ENCODE measurements at regions not wholly inside any gene's neighbourhood (a gene's known extent, or its start where the extent isn't known, plus 50 kb on each side); places are given as distances from the start of the nearest gene placed in this dataset.

DNA sequence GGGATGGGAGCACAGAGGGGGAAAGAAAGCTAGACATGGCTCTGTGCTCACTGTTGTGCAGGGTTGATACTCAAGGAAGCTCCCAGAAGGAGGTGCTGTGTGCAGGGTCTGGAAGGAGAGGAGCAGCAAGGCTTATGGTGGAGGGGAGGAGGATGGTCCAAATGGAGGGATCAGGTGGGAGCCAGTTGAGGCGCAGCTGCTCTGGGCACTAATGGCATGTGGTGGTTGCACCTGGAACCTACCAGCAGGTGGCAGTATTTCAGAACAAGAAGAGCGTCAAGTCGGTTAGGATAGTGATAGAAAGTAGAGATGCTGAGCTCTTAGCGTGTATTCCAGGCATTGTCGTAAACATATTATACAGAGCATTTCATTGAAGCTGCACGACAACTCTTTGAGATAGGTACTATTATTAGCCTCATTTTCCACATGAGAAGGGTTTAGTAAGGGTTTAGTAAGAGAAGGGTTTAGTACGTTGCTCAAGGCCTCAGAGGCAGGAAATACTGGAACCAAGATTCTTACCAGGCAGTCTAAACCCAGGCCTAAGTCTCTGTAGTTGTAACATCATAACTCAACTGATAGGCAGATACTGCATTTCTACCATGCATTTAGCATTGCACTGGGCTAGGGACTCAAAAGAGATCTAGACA, 223.7 kb downstream of the CYP26B1 start:
- TF ChIP-seq CTCF (IDR thresholded peaks at IDR 0.05; ENCODE audit: insufficient read depth, low read length, poor library complexity, severe bottlenecking) (peak; percentile 65), EZH2phosphoT487 (conservative IDR thresholded peaks at IDR 0.05; ENCODE audit: low read length) (no peak)
